HG03457 (cell line): ENCODE measurements at regions not wholly inside any gene's neighbourhood (a gene's known extent, or its start where the extent isn't known, plus 50 kb on each side); places are given as distances from the start of the nearest gene placed in this dataset.
A peak's percentile ranks its signal among the peaks of the same experiment; 100 is the strongest.
"Not testable (repeated sequence)": the region's sequence is repeated elsewhere in the genome, so short reads cannot be mapped to it uniquely, and the experiment has no call there.

Experiments used
- ATAC-seq: cut with Tn5 transposase; IDR thresholded peaks from one replicate; pipeline ENCODE4 v1.9.1; 2021; ENCODE audit warnings: moderate number of reproducible peaks; ENCODE audit not compliant: unreplicated experiment

DNA sequence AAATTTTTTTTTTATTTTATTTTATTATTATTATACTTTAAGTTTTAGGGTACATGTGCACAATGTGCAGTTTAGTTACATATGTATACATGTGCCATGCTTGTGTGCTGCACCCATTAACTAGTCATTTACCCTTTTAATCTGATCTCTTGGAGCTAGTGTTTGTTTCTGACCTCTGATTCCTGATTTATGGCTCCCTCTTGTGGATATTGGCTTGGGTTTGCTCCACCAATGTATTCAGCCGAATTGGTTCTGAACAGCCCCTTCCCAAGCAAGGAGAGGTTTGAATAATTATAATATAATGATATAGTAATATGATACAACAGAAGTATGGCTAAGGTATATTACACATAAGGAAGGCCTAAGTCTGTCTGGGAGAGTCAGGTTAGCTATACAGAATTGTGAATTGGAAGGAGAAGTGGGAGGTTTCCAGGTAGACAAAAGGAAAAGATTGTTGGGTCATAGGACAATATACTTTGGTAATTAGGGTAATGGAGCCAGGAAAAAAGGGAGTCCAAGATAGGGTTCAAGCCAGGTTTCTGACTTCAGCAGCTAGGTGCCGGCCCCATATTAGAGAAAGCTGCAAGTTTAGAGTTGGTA, 53.1 kb upstream of the HMCN1 start:
- no peak for ATAC-seq

GRCh38 chr1:185680453-185680852, 53.7 kb upstream of the HMCN1 start:
- no peak for ATAC-seq

- ATAC-seq: no peak
These were observed 55.0 kb upstream of the HMCN1 start for GRCh38 chr1:185679220-185679619.

DNA sequence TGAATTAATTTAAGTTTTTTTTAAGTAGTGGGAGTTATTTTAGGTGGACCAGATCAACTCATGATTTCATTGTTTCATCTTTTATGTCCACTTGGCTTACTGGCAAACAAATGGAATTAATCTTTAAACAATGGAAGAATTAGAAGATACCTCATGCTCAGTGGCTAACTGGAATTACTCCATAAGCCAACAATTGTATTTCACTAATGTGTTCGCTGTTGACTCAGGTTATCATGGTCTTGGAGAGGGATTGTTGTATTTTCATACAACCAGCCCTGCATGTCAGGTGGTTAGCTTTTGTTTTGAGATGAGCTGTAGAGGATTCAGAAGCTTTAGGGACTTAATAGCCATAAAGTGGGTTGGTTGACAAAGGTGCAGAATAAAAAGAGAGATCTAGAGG, 57.2 kb upstream of the HMCN1 start:
- no peak for ATAC-seq

- ATAC-seq: no peak
These were observed 60.0 kb upstream of the HMCN1 start for GRCh38 chr1:185674201-185674600.

DNA sequence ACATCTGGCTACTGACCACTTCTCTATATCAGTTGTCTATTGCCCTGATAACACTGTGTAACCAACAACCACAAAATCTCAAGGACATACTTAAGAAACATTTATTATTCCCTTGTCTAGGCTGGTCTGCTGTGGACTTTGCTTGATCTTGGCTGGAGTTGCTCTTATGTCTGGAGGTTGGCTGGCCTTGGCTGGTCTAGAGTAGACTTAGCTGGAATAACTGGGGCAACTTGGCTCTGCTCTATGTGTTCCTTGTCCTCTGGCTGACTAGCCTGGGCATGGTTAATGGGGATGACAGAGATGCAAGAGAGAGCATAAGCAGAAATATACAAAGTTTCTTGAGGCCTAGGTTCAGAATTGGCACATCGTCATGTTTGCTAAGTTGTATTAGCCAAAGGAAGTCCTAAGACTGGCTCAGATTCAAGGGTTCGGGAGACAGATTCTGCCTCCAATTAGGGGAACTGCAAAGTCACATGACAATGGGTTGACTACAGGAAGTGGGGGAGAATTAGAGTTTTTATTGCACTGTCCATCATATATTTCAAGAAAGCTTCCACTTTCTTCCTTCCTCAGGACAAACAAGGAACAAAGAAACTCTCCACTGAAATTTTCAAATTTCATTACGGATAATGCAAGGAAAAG, 61.4 kb upstream of the HMCN1 start:
- ATAC-seq: no peak

GRCh38 chr1:185670187-185670627, 64.0 kb upstream of the HMCN1 start:
- peak; percentile 63 for ATAC-seq

DNA sequence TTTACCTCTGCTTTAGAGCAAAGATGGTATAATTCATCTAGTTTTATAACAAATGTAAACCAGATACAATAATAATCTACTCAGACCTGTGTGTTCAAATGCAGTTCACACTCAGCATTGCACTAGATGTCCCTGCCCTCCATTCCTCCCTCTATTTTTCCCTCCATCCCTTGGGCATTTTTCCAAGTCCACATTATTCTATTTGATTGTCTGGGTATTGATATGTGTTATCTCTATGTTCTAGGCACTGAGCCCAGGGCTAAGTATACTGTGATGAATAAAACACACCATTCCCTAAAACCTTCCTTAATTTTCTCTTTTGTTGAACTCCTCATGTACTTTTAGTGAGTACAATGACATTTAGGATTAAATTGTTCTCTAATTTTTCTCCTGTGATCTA, 66.2 kb upstream of the HMCN1 start:
- no peak for ATAC-seq

GRCh38 chr1:185666582-185666981, 67.6 kb upstream of the HMCN1 start:
- no peak for ATAC-seq

- no peak for ATAC-seq
These were observed 70.4 kb upstream of the HMCN1 start for GRCh38 chr1:185663771-185664296.

- no peak for ATAC-seq
These were observed 70.9 kb upstream of the HMCN1 start for GRCh38 chr1:185663332-185663731.

DNA sequence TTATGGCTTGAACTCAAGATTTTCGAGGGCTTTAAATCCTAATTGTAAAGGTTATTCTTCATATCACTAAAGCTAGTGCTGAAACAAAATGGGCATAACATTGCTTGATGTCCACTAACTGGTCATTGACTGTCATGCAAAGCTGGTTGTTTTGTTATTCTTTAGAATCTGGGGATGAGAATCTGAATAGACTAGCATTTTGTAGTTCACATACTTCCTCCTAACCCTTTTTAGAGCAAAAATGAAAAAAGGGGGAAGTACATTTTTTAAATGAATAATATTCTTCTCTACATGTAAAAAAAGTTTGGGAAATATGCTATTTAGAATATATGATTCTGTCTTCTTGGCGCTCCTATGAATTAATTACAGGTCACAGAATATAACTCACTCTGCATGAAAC, 72.2 kb upstream of the HMCN1 start:
- ATAC-seq: no peak

- ATAC-seq: no peak
These were observed 77.5 kb upstream of the HMCN1 start for GRCh38 chr1:185656663-185657062.

DNA sequence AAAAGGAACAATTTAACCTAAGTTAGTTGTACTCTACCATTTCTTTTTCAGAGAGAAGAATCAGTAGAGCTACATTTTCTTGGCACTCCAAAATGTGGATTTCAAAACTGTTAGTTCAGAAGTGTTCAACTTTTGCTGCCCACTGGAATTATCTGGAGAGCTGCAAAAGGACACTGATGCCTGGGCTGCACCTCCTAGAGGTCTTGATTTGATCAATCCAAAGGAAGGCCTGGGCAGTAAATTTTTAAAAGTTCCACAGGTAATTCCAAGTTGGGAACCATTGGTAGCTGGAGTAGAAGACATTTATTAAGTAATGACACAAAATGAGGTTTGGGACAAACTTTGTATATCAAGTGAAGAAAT, 79.3 kb upstream of the HMCN1 start:
- ATAC-seq: no peak

DNA sequence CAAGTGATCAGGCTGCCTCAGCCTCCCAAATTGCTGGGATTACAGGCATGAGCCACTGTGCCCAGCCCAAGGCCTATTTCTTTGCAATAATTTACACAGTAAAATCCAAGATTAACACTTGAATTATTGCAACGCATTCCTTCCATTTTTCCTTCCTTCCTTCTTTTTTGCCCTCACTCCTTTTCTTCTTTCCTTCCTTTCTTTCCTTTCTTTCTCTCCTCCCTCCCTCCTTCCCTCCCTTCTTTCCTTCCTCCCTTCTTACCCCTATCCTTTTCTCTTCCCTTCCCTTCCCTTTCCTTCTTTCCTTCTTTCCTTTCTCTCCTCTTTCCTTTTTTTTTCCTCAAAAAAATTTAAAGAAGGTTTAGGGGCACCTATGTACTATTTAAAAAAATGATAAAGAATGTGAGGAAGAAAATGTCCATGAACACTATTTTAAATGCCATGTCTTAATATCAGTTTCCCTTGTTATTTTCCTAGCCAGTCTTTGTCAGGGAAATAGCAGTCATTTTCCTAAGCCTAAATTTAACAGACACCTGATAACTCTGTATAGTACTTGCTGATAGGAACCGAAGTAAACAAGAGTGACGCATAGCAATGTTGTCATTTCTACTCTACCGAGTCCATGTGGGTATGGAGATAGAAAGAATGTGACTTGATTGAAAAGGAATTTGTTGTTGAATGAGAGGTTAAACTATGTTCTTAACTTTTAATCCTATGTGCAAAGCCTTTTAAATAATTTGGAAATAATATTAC, 79.8 kb upstream of the HMCN1 start:
- no peak for ATAC-seq

DNA sequence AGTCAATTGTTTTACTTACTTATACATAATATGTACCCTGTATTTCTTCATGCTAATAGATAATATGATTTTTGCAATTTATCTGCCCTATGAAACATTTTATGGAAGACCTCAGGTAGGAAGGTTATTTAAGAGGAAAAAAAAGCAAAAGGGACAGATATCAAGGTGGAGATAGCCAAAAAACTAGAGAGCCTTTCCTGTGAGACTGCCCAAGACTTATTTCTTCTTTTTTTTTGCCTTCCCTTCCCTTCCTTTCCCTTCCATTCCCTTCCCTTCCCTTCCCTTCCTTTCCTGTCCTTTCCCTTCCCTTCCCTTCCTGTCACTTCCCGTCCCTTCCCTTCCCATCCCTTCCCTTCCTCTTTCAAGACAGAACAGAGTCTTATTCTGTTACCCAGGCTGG, 80.6 kb upstream of the HMCN1 start:
- no peak for ATAC-seq

- ATAC-seq: no peak
These were observed 81.8 kb upstream of the HMCN1 start for GRCh38 chr1:185652348-185652747.

DNA sequence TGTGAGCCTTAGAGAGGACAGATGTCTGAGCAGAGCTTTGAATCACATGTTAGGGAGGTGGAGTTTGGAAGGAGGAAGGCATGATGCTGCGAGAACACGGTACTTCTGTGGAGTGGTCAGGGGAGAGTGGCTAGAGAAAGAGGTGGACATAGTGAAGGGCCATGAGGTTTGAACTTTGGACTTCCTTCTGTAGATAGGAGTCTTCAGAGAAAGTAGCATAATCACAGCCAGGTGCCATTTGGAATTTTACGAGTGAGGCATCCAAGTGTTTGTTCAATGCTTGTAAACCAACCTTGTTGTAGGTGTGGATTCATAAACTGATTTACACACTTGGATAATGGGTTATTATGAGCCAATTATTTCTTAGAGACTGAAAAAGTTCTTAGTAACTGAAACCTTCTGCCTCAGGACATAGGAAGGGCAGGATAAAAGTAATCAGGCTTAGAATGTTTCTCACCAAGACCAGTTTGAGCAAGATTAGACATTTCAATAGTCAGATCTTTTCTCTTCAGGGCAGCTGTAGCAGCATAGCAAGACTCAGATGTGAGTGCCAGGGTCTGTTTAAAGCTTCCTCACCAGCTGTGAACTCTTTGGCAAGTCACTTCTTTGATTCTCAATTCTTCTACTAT, 83.5 kb upstream of the HMCN1 start:
- ATAC-seq: no peak

DNA sequence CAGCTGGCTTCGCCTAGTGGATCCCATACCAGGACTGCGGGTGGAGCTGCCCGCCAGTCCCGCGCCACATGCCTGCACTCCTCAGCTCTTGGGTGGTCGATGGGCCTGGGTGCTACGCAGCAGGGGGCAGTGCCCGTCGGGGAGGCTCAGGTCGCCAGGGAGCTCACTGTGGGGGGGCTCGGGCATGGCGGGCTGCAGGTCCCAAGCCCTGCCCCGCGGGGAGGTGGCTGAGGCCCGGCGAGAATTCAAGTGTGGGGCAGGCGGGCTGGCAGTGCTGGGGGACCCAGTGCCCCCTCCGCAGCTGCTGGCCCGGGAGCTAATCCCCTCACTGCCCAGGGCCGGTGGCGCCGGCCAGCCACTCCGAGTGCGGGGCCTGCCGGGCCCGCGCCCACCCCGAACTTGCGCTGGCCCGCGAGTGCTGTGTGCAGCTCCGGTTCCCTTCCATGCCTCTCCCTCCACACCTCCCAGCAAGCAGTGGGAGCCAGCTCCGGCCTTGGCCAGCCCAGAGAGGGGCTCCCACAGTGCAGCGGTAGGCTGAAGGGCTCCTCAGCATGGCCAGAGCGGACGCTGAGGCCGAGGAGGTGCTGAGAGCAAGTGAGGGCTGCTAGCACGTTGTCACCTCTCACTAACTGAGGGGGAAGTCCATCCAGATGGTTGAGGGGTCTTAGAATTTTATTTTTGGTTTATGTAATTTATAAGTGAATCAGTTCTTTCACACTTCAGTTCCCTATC, 85.2 kb upstream of the HMCN1 start:
- ATAC-seq: no peak

DNA sequence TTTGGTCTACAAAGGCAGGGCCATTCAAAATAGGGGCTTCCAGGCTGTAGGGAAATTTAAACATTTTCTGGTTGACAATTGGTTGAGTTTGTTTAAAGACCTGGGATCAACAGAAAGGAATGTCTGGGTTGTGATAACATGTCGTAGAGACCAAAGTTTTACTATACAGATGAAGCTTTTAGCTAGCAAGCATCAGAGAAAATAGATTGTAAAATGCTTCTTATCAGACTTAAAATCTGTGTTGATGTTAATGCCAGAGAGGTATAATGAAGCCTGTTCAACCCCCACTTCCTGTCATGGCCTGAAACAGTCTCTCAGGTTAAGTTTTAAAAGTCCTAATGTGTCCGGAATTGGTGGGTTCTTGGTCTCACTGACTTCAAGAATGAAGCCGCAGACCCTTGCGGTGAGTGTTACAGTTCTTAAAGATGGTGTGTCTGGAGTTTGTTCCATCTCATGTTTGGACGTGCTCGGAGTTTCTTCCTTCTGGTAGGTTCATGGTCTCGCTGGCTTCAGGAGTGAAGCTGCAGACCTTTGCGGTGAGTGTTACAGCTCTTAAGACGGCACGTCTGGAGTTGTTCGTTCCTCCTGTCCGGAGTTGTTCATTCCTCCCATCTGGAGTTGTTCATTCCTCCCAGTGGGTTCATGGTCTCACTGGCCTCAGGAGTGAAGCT, 86.5 kb upstream of the HMCN1 start:
- ATAC-seq: not testable (repeated sequence)
